GM18873 (cell line): ENCODE measurements at regions not wholly inside any gene's neighbourhood (a gene's known extent, or its start where the extent isn't known, plus 50 kb on each side); places are given as distances from the start of the nearest gene placed in this dataset.
"Not testable (repeated sequence)": the region's sequence is repeated elsewhere in the genome, so short reads cannot be mapped to it uniquely, and the experiment has no call there.

Source experiments
- ATAC-seq: cut with Tn5 transposase; IDR thresholded peaks from one replicate; pipeline ENCODE4 v1.9.1; 2021; ENCODE audit warnings: mild to moderate bottlenecking, moderate library complexity, moderate number of reproducible peaks; ENCODE audit not compliant: unreplicated experiment, low FRiP score

DNA sequence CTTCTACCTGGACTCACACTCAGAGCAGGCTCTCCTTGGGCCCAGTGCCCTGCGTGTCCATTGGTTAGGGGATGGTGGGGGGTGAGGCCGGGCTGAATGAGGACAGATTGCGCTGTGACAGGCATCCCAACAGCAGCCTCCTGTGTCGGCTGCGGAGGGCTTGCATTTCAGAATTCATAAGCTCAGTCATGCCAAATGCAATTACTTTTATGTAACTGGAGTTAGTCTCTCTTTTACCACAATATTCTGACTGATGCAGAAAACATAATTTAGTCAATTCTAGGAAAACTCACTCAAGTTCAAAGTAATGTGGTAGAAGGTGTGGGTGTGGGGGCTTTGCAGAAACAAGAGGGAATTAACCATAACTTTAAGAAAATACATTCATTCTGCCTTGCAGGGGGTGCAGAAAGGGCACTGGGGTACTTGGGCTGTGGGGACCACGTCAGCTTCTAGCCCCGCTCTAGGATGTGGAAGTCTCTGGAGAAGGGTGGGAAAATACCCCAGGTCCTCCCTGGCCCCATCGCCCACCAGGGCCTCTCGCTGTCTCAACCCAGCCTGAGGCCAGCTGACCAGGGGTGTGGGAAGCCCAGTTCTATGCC, 257.7 kb downstream of the ADGRD1 start:
- ATAC-seq: no peak

DNA sequence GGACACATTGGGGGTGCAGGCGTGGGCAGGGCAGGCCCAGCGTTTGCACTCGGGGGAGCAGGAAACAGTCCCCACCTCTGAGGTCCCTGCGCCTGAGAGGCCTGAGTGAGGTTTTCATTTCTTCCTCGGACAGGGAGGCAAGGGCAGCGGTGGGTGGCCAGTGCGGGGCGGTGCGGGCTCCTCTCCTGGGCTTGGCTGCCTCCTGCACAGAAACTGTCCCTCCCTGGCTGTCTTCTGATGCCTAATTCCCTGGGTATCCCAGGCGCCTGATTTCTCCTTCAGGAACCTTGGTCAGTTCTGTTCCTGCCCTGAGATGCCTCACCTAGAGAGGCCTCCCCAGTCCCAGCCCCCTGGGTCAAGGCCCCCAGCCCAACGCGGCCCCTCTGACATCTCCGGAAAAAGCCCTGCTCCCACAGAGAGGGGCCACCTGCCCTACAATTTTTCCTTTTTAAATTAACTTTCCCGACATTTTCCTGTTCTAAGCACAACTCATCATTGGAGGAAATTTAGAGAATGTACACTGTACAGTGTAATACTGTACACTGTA, 260.3 kb downstream of the ADGRD1 start:
- ATAC-seq: no peak

DNA sequence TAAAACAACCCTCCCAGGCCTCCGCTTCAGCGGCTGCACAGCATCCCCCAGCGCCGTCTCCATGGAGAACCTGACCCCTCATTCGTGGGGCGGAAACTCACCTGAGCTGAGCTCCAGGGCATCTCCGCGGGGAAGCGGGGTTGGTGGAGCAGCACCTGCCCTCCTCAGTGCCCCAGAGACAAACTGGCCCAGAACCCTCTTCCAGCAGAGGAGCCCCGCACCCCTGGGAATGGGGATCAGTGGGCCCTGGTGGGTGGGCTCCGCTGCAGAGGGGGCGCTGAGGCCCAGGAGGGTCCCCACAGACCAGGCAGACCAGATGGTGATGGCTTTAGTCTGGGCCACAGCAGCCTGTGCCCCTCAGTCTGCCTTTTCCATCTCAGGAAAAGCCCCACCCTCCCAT, 261.2 kb downstream of the ADGRD1 start:
- ATAC-seq: not testable (repeated sequence)

GRCh38 chr12:131216587-131216986, 262.9 kb downstream of the ADGRD1 start:
- not testable (repeated sequence) for ATAC-seq

DNA sequence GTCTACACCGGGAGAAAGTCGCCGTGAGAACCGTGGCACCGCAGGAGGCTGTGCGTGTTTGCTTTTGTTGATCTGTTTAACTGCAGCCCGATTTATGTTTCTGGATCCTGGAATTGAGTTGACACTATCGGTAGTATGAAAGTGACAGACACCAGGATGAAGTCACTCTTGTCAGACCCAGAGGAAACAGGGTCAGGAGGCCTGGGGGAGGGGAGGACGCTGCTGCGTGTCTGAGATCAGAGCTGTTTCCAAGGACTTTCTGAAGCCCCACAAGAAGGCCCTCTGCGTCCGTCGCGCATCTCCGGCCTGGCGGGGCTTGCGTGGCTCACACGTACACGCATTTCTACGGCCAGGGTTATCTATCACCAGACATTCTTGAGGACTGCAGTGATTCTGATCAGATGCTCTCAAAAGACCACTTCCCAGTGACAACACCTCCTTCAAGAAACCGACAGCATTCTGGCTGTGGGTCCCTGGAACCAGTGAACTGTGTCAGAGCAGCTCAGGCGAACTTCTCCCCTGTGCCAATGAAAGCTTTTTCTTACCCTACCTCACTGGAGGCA, 263.4 kb downstream of the ADGRD1 start:
- no peak for ATAC-seq

GRCh38 chr12:131218026-131218922, 264.6 kb downstream of the ADGRD1 start:
- peak; percentile 35 for ATAC-seq

DNA sequence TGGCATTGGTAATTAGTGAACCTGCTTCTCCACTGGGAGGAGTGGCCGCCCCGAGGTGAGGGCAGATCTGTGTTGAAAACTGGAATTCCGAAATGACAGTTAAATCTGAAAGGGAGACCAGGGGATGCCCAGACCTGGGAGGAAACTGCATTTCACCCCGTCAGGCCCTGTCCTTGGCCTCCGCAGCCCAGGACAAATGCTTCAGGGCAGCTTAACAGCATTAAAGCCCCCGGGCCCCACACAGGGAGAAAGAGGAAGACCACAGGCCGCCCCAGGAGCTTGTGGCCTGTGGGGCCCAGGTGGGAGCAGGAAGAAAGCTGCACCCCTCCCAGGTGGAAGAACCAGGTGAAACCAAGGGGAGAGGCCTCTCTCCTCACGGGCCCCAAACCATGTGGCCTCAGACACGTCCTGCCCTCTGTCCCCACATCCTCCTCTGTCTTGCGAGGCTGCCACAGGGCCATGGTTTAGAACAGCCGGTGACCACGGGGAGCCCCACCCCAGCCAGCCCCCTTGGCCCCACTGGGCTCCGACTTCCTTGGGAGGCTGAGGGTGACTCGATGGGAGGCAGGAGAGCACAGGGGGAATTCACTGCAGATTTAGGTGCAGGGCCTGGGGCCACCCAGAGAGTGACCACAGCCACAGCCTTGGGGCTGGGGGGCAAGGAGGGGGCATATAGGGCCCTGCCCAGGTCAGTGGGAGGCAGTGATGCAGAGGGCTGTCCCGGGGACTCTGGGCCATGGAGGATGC, 265.4 kb downstream of the ADGRD1 start:
- ATAC-seq: peak; percentile 29

- ATAC-seq: no peak
Observed at GRCh38 chr12:131219670-131220330, 266.1 kb downstream of the ADGRD1 start.

GRCh38 chr12:131220331-131220685, 266.6 kb downstream of the ADGRD1 start:
- ATAC-seq: no peak

DNA sequence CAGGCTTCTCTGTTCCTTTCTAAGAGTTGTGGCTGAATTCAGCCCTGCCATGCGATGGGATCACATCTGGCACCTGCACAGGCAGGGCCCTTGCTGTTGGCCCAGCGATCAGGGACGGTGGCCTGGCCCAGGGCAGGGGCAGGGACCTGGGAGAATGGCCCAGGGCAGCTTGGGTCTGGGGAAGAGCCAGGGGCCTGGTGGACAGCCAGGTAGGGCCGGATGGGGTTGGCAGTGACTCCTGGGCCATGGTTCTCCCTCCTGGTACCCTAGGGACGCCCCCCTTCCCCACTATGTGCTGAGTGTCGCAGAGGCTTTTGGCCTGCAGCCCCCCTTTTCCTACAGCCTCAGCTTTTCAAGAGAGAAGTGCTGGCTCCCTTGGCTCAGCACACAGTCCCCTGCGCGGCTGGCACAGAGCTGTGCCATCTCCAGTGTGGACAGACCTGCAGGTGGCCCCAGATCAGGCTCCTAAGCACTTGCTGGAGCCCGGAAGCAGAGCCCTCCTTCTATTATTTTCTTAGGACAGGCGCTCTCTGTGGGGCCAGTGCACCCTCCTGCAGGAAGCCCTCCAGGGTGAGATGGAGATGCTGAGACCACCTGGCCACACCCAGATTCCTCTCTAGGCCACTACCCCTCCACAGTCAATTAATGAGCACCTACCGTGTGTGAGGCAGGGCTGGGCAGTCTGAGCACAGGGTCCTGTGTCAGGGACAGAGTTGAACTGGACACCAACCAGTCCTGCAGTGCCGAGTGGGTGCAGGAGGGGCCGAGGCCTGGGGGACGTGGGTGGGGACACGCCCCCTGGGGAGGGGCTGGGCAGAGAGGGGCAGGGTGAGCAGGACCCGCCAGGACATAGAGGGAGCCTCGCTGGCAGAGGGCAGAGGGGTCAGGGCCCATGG, 267.6 kb downstream of the ADGRD1 start:
- no peak for ATAC-seq

GRCh38 chr12:131221957-131222328, 268.2 kb downstream of the ADGRD1 start:
- no peak for ATAC-seq

- ATAC-seq: no peak
Observed at GRCh38 chr12:131222329-131223139, 268.8 kb downstream of the ADGRD1 start.

DNA sequence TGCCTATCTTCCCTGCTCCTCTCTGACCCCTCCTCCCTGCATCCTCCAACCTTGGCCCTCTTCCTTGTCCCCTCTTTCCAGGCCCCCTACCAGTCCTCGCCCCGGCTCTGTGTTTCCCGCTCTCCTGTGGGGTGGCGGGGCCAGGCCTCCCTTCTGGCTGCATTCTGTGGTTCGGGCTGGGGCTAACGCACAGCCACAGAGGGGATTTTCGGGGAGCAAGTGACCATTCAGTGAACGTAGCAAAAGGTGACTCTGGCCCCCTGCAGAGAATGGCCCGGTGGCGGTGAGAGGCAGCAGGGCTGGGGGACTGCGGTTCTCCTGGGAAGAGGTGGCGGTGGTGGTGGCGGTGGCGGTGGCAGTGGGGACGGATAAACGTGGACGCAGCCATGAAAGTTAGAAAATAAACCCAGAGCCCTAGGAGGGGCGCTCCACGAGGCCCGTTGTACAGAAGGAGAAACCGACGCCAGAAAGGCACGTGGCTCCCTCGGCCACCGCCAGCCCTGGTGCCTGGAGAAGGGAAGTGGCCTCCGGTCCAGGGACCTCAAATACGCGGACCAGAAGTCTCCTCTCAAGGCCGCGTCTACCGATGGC, 269.6 kb downstream of the ADGRD1 start:
- ATAC-seq: no peak

- ATAC-seq: no peak
Observed at GRCh38 chr12:131223791-131224225, 270.1 kb downstream of the ADGRD1 start.

GRCh38 chr12:131224226-131225065, 270.7 kb downstream of the ADGRD1 start:
- not testable (repeated sequence) for ATAC-seq

DNA sequence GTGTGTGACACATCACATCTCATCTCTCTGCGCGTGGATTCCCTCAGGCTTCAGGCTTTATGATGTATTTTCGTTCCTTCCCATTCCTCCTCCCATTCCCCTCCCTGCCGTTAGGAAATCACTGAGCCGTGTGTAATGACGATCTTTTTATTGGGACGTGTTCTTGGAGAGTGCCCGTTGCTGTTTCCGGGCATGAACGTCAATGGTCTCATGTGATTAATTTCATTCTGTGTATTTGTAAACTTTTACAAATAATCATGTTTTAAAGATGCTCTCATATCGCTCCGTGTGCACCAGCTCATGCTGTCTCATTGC, 271.3 kb downstream of the ADGRD1 start:
- ATAC-seq: not testable (repeated sequence)
